Epithelial cell of prostate (primary cell): ENCODE measurements at regions not wholly inside any gene's neighbourhood (a gene's known extent, or its start where the extent isn't known, plus 50 kb on each side); places are given as distances from the start of the nearest gene placed in this dataset.

Source experiments
- DNase-seq: peaks from one replicate; pipeline ENCODE4 v3.0.0-alpha.2; 2011; ENCODE audit warnings: low read depth, low spot score
- H3K27ac ChIP-seq: fragments of 450-650 bp; 2 replicates; pipeline ENCODE4 v1.5.1; 2017; ENCODE audit warnings: mild to moderate bottlenecking

- DNase-seq, result no peak
Observed at GRCh38 chr18:73597832-73598615, 549.6 kb downstream of the FBXO15 start.

GRCh38 chr18:73594749-73595148 lies 552.9 kb downstream of the FBXO15 start:
- H3K27ac ChIP-seq, result no peak overlapping the region
- DNase-seq, result no peak

More at GRCh38 chr18:73597832-73598615, 549.6 kb downstream of the FBXO15 start:
- H3K27ac ChIP-seq, result no peak overlapping the region

- no peak overlapping the region for H3K27ac ChIP-seq
Observed at GRCh38 chr18:73593207-73593606, 554.4 kb downstream of the FBXO15 start.

GRCh38 chr18:73590950-73591349 lies 556.7 kb downstream of the FBXO15 start:
- H3K27ac ChIP-seq, result no peak overlapping the region
- no peak for DNase-seq

More at GRCh38 chr18:73593207-73593606, 554.4 kb downstream of the FBXO15 start:
- no peak for DNase-seq

GRCh38 chr18:73579698-73580097 lies 567.9 kb downstream of the FBXO15 start:
- H3K27ac ChIP-seq, result no peak overlapping the region
- no peak for DNase-seq

GRCh38 chr18:73577365-73577764 lies 570.3 kb downstream of the FBXO15 start:
- no peak for DNase-seq

GRCh38 chr18:73563901-73564472 lies 583.6 kb downstream of the FBXO15 start:
- H3K27ac ChIP-seq, result peak overlapping the region; percentile 80
- DNase-seq, result peak; percentile 83

More at GRCh38 chr18:73577365-73577764, 570.3 kb downstream of the FBXO15 start:
- no peak overlapping the region for H3K27ac ChIP-seq

- peak overlapping the region; percentile 80 for H3K27ac ChIP-seq
- no peak for DNase-seq
Observed at GRCh38 chr18:73563345-73563744, 584.3 kb downstream of the FBXO15 start.

GRCh38 chr18:73556904-73557303 lies 590.7 kb downstream of the FBXO15 start:
- no peak overlapping the region for H3K27ac ChIP-seq
- no peak for DNase-seq

- no peak overlapping the region for H3K27ac ChIP-seq
- no peak for DNase-seq
Observed at GRCh38 chr18:73552171-73552570, 595.5 kb downstream of the FBXO15 start.

GRCh38 chr18:73551211-73551610 lies 596.4 kb downstream of the FBXO15 start:
- DNase-seq, result no peak
- no peak overlapping the region for H3K27ac ChIP-seq

- H3K27ac ChIP-seq, result no peak overlapping the region
- no peak for DNase-seq
Observed at GRCh38 chr18:73549236-73549635, 598.4 kb downstream of the FBXO15 start.

- no peak overlapping the region for H3K27ac ChIP-seq
- DNase-seq, result no peak
Observed at GRCh38 chr18:73545472-73545871, 602.2 kb downstream of the FBXO15 start.

- no peak overlapping the region for H3K27ac ChIP-seq
- no peak for DNase-seq
Observed at GRCh38 chr18:73544617-73545016, 603.0 kb downstream of the FBXO15 start.

GRCh38 chr18:73544032-73544431 lies 603.6 kb downstream of the FBXO15 start:
- DNase-seq, result no peak
- no peak overlapping the region for H3K27ac ChIP-seq

GRCh38 chr18:73535990-73536389 lies 611.6 kb downstream of the FBXO15 start:
- DNase-seq, result no peak
- H3K27ac ChIP-seq, result no peak overlapping the region

- no peak overlapping the region for H3K27ac ChIP-seq
Observed at GRCh38 chr18:73535189-73535588, 612.4 kb downstream of the FBXO15 start.

GRCh38 chr18:73531601-73532000 lies 616.0 kb downstream of the FBXO15 start:
- DNase-seq, result no peak
- no peak overlapping the region for H3K27ac ChIP-seq

More at GRCh38 chr18:73535189-73535588, 612.4 kb downstream of the FBXO15 start:
- DNase-seq, result no peak

GRCh38 chr18:73528066-73528465 lies 619.6 kb downstream of the FBXO15 start:
- no peak for DNase-seq
- H3K27ac ChIP-seq, result no peak overlapping the region

- DNase-seq, result no peak
Observed at GRCh38 chr18:73520229-73520628, 627.4 kb downstream of the FBXO15 start.

GRCh38 chr18:73516056-73516455 lies 631.6 kb downstream of the FBXO15 start:
- H3K27ac ChIP-seq, result peak overlapping the region; percentile 51
- peak; percentile 12 for DNase-seq

More at GRCh38 chr18:73520229-73520628, 627.4 kb downstream of the FBXO15 start:
- H3K27ac ChIP-seq, result no peak overlapping the region

- H3K27ac ChIP-seq, result no peak overlapping the region
- no peak for DNase-seq
Observed at GRCh38 chr18:73514449-73514848, 633.2 kb downstream of the FBXO15 start.
